ENCODE measurements at regions not wholly inside any gene's neighbourhood (a gene's known extent, or its start where the extent isn't known, plus 50 kb on each side); places are given as distances from the start of the nearest gene placed in this dataset.
"Not testable (repeated sequence)": the region's sequence is repeated elsewhere in the genome, so short reads cannot be mapped to it uniquely, and the experiment has no call there.

DNA sequence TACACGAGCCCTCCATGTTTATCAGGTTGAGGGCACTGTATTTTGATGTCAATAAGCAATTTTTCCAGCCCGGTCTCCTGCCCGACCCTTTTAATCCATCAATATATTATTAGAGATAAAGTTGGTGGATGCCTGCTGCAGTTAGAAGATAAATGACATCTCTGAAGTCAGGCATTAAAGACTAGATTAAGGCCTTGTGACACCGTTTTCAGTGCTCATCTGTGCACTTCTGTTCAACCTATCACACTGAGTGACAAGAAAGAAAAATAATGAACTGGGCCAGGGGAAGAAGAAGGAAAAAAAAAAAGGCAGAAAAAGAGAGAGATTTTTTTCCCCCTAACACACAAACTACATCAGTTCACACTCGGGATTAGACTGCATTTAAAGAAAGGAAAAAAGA, 371.8 kb downstream of the IL20RB start:
- Histone ChIP-seq H3K4me1 (no peaks in the 10 kb centered on the region), H3K4me3 (no peak overlapping the region), H3K9me3 (no peaks in the 10 kb centered on the region), H3K27me3 (no peaks in the 10 kb centered on the region), H3K27ac (no peak overlapping the region), H3K36me3 (no peaks in the 10 kb centered on the region)
- 36 to 53% methylated on average over 5 of the region's 5 CpGs for WGBS, 2 donors
- no peak for DNase-seq
- intact Hi-C loops (cut with DNase I): no loop called here
- no peak for TF ChIP-seq POLR2A (IDR thresholded peaks at IDR 0.05)
- TF ChIP-seq, protein P1, sequence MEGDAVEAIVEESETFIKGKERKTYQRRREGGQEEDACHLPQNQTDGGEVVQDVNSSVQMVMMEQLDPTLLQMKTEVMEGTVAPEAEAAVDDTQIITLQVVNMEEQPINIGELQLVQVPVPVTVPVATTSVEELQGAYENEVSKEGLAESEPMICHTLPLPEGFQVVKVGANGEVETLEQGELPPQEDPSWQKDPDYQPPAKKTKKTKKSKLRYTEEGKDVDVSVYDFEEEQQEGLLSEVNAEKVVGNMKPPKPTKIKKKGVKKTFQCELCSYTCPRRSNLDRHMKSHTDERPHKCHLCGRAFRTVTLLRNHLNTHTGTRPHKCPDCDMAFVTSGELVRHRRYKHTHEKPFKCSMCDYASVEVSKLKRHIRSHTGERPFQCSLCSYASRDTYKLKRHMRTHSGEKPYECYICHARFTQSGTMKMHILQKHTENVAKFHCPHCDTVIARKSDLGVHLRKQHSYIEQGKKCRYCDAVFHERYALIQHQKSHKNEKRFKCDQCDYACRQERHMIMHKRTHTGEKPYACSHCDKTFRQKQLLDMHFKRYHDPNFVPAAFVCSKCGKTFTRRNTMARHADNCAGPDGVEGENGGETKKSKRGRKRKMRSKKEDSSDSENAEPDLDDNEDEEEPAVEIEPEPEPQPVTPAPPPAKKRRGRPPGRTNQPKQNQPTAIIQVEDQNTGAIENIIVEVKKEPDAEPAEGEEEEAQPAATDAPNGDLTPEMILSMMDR (IDR thresholded peaks at IDR 0.05): no peak

DNA sequence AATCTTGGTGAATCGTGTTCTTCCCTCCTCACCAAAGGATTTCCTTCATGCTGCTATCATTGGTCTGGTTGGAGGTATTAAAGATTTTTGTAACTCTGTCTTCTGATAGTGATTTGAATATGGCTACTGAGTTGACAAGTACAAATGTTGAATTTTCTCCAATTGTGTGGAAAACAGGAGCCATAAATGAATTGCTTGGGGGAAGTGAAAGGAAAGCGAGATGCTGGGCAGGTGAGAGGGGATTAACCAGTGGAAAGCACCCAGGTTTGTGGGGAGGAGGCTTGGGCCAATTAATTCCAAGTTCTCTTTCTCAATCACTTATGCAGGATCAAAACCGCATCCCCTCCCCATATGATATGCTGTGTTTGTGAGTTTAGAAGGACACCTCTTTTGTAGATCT, 372.5 kb downstream of the IL20RB start:
- Histone ChIP-seq H3K27ac (no peak overlapping the region), H3K27me3 (no peaks in the 10 kb centered on the region), H3K4me3 (no peak overlapping the region), H3K9me3 (no peaks in the 10 kb centered on the region), H3K4me1 (no peaks in the 10 kb centered on the region), H3K36me3 (no peaks in the 10 kb centered on the region)
- intact Hi-C loops (cut with DNase I): no loop called here
- no peak for DNase-seq
- whole genome bisulfite sequencing, 2 donors: 71% methylated on average over 3 of the region's 3 CpGs
- TF ChIP-seq, protein P1 (IDR thresholded peaks at IDR 0.05): no peak
- TF ChIP-seq POLR2A (IDR thresholded peaks at IDR 0.05): no peak

DNA sequence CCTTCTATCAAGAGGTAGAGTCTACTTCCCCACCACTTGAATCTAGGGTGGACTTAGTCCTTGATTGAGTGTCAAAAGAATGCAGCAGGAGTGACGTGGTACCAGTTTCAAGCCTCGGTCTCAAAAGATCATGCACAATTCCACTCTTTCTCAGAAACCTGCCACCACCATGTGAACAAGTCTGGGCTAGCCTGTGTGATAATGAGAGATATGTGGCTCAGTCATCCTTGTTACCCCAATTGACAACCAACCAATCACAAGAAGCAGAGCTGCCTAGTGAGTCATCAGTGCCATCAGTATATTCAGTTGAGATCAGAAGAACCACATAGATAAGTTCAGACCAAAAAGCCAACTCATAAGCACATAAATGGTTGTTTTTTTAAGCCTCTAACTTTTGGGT, 374.5 kb downstream of the IL20RB start:
- no peaks in the 10 kb centered on the region for H3K36me3 ChIP-seq
- H3K9me3 ChIP-seq: no peaks in the 10 kb centered on the region
- no peaks in the 10 kb centered on the region for H3K27me3 ChIP-seq
- H3K27ac ChIP-seq: no peak overlapping the region
- TF ChIP-seq POLR2A (IDR thresholded peaks at IDR 0.05): no peak
- TF ChIP-seq, protein P1 (IDR thresholded peaks at IDR 0.05): no peak
- 56 to 90% methylated on average over 2 of the region's 2 CpGs for WGBS, 2 donors
- DNase-seq: no peak
- no peaks in the 10 kb centered on the region for H3K4me1 ChIP-seq
- intact Hi-C loops (cut with DNase I): no loop called here
- H3K4me3 ChIP-seq: no peak overlapping the region

DNA sequence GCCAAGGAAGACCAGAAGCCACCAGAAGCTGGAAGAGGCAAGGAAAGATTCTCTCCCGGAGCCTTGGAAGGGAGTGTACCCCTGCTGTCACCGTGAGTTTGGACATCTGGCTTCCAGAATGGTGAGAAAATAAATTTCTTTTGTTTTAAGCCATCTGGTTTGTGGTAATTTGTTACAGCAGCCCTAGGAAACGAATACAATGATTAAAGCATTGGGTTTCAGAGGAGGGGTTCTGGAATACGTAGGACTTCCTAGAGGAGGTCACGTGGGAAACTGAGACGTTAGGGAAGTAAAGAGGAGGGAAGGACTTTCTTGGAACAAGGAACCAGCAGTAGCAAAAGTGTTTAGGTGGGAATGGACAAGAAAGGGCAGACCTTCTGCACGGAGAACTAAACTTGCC, 377.7 kb downstream of the IL20RB start:
- TF ChIP-seq POLR2A (IDR thresholded peaks at IDR 0.05): no peak
- TF ChIP-seq, protein P1 (IDR thresholded peaks at IDR 0.05): no peak
- no peak for DNase-seq
- WGBS, 2 donors: 40 to 42% methylated on average over 7 of the region's 7 CpGs
- Histone ChIP-seq H3K36me3 (no peaks in the 10 kb centered on the region), H3K27ac (no peak overlapping the region), H3K27me3 (no peaks in the 10 kb centered on the region), H3K4me1 (no peaks in the 10 kb centered on the region), H3K9me3 (no peaks in the 10 kb centered on the region), H3K4me3 (no peak overlapping the region)
- intact Hi-C loops (cut with DNase I): no loop called here

DNA sequence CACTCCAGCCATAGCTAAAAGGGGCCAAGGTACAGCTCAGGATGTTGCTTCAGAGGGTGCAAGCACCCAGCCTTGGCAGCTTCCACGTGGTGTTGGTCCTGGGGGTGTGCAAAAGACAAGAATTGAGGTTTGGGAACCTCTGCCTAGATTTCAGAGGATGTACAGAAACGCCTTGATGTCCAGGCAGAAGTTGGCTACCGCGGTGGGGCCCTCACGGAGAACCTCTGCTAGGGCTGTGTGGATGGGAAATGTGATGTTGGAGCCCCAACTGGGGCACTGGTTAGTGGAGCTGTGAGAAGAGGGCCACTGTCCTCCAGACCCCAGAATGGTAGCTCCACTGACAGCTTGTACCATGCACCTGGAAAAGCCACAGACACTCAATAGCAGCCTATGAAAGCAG, 380.6 kb downstream of the IL20RB start:
- intact Hi-C loops (cut with DNase I); H3K36me3 ChIP-seq; H3K27ac ChIP-seq; H3K4me1 ChIP-seq; H3K4me3 ChIP-seq; H3K9me3 ChIP-seq; DNase-seq; H3K27me3 ChIP-seq: not testable (repeated sequence)
- WGBS, 2 donors: 71 to 89% methylated on average over 4 of the region's 5 CpGs

DNA sequence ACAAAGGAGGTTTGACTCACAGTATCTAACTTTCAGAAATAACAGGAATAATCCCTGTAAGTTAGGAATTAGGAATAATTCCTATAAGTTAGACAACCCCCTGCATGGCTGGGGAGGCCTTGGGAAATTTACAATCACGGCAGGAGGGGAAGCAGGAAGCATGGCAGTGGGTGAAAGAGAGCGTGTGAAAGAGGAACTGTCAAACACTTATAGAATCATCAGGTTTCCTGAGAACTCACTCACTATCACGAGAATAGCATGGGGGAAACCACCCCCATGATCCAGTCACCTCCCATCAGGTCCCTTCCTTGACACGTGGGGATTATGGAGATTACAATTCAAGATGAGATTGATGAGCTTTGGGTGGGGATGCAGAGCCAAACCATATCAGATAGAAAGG, 385.5 kb downstream of the IL20RB start:
- WGBS, 2 donors: 43% methylated on average over 4 of the region's 4 CpGs
- H3K36me3 ChIP-seq: no peaks in the 10 kb centered on the region
- intact Hi-C loops (cut with DNase I): no loop called here
- H3K4me3 ChIP-seq: no peak overlapping the region
- no peaks in the 10 kb centered on the region for H3K27me3 ChIP-seq
- H3K9me3 ChIP-seq: no peaks in the 10 kb centered on the region
- no peaks in the 10 kb centered on the region for H3K4me1 ChIP-seq
- TF ChIP-seq, protein P1 (IDR thresholded peaks at IDR 0.05): no peak
- no peak for TF ChIP-seq POLR2A (IDR thresholded peaks at IDR 0.05)
- no peak for DNase-seq
- H3K27ac ChIP-seq: no peak overlapping the region

All from esophagus squamous epithelium (tissue), 5 donors.